SK-N-MC (cell line): ENCODE measurements at regions not wholly inside any gene's neighbourhood (a gene's known extent, or its start where the extent isn't known, plus 50 kb on each side); places are given as distances from the start of the nearest gene placed in this dataset.

Experiments
- DNase-seq: peaks from one replicate; pipeline ENCODE4 v3.0.0-alpha.2; 2011; ENCODE audit warnings: low read depth, low spot score
- H3K27ac ChIP-seq: fragments of 200-600 bp; sonication (generic); 2 replicates; pipeline ENCODE4 v1.5.1; 2016; ENCODE audit warnings: mixed run types
- H3K36me3 ChIP-seq: fragments of 200-600 bp; sonication (generic); 2 replicates; pipeline ENCODE4 v1.6.1; 2017; ENCODE audit warnings: antibody characterized with exemption, low read length, mixed read lengths; ENCODE audit not compliant: insufficient read depth
- H3K4me3 ChIP-seq: fragments of 200-600 bp; sonication (generic); 2 replicates; pipeline ENCODE4 v1.5.1; 2016
- H3K9ac ChIP-seq: fragments of 200-600 bp; sonication (generic); 2 replicates; pipeline ENCODE4 v1.8.0; 2017; ENCODE audit warnings: mixed run types, mixed read lengths; ENCODE audit not compliant: insufficient read length
- H3K9me3 ChIP-seq: fragments of 200-600 bp; sonication (generic); 2 replicates; pipeline ENCODE4 v1.6.1; 2017; ENCODE audit warnings: low read depth, mild to moderate bottlenecking, antibody characterized with exemption, low read length, moderate library complexity, mixed read lengths
- EZH2 ChIP-seq: fragments of 200-600 bp; sonication (generic); IDR thresholded peaks from one replicate; pipeline ENCODE4 v1.6.1; 2017; ENCODE audit warnings: antibody characterized with exemption
- FOXP2 ChIP-seq: optimal IDR thresholded peaks from 2 replicates; pipeline ENCODE3; 2011; ENCODE audit warnings: mild to moderate bottlenecking, moderate library complexity; ENCODE audit not compliant: insufficient read depth; ENCODE audit errors: extremely low read length, control extremely low read depth
- POLR2AphosphoS5 ChIP-seq: IDR thresholded peaks from 2 replicates; pipeline ENCODE4 v1.6.1; 2012; ENCODE audit warnings: mild to moderate bottlenecking, low read depth, low read length, borderline replicate concordance

DNA sequence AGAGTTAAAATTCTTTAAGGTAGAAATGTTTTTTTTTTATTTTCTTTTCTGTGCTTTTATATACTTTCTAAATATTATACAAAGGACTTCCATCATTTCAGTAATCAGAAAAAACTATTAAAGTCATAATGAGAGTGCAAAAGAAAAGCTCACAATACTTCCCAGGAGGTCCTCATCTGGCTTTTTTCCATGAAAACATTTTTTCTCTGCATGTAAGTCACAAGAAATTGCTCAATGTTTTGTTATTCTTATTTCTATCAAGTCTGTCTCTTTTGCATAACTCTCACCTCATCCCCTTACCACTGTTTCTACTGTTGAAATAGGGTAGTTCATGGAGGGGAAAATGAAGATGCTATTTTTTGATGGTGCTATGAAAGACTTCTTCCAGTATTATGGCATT, 375.0 kb downstream of the TMEM232 start:
- TF ChIP-seq POLR2AphosphoS5, result no peak
- no peak for TF ChIP-seq EZH2
- TF ChIP-seq FOXP2, result no peak
- no peak overlapping the region for H3K9ac ChIP-seq
- no peaks in the 10 kb centered on the region for H3K36me3 ChIP-seq
- no peaks in the 10 kb centered on the region for H3K9me3 ChIP-seq
- H3K4me3 ChIP-seq, result no peak overlapping the region
- DNase-seq, result no peak
- H3K27ac ChIP-seq, result no peak overlapping the region

DNA sequence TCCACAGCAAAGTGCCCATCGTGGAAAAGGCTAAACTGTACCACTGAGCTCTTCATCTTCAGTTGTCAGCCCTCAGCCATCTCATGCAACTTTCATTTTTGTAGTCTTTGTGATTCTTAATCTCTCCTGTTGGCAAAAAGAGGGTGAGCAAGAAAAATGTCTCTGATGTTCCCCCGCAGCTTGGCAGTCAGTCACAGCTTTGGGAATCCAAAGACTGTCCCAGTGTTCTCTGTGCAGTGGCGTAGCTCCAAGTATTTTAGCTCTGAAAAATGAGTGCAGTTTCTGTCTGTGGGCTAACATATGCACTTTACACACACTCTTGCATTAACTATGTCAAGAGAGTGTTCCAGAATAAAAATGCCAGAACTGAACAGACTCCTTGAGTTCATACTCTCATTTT, 372.2 kb downstream of the TMEM232 start:
- no peak overlapping the region for H3K27ac ChIP-seq
- DNase-seq, result no peak
- no peaks in the 10 kb centered on the region for H3K9me3 ChIP-seq
- no peaks in the 10 kb centered on the region for H3K36me3 ChIP-seq
- no peak overlapping the region for H3K9ac ChIP-seq
- TF ChIP-seq EZH2 (no peak), POLR2AphosphoS5 (no peak)
- no peak overlapping the region for H3K4me3 ChIP-seq

DNA sequence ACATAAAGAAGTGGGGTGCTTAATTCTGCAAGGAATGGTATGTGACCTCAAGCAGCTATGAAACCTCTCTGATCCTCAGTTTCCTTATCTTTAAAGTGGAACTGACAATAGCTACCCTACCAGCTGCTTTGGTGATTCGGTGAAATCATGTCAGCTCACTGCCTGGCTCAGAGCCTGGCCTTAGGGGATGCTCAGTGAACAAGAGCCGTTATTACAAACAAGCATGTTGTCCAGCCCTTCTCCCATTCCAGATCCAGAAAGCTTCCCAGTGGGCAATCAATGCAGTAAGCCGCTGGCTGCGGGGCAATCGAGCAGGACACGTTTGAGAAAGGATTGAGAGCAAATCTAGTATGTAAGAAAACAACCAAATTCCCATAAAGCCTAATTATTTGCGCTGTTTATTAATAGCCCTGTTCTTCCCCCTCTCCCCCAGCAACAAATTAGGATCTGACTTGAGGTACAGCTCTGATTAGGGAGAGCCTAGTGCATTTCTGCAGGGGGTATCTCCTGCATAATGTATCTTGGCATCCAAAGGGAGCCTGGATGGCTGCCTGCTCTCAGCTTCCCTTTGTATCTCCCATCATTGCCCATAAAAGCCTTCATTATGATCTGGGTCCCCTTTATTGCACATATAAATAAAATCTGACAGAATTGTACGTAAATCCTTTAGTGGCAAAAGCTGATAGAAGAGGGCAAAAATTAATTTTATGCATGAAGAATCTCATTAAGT, 371.4 kb downstream of the TMEM232 start:
- Histone ChIP-seq H3K27ac (no peak overlapping the region), H3K4me3 (no peak overlapping the region), H3K36me3 (no peaks in the 10 kb centered on the region), H3K9ac (no peak overlapping the region), H3K9me3 (no peaks in the 10 kb centered on the region)
- DNase-seq, result no peak
- TF ChIP-seq EZH2 (no peak), POLR2AphosphoS5 (no peak), FOXP2 (no peak)

DNA sequence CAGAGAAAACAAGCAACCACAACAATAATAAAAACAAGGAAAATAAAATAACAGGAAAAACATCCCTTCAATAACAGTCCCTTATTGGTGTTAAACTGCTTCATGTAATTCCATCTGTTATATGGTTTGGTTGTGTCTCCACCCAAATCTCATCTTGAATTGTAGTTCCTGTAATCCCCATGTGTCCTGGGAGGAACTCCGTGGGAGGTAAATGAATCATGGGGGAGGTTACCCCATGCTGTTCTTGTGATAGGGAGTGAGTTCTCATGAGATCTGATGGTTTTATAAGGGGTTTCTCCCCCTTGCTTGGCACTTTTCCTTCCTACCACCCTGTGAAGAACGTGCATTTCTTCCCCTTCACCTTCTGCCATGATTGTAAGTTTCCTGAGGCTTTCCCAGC, 369.8 kb downstream of the TMEM232 start:
- no peak overlapping the region for H3K4me3 ChIP-seq
- no peak overlapping the region for H3K27ac ChIP-seq
- TF ChIP-seq EZH2, result no peak
- TF ChIP-seq FOXP2, result no peak
- TF ChIP-seq POLR2AphosphoS5, result no peak
- no peak overlapping the region for H3K9ac ChIP-seq
- H3K36me3 ChIP-seq, result no peaks in the 10 kb centered on the region
- no peaks in the 10 kb centered on the region for H3K9me3 ChIP-seq
- no peak for DNase-seq

DNA sequence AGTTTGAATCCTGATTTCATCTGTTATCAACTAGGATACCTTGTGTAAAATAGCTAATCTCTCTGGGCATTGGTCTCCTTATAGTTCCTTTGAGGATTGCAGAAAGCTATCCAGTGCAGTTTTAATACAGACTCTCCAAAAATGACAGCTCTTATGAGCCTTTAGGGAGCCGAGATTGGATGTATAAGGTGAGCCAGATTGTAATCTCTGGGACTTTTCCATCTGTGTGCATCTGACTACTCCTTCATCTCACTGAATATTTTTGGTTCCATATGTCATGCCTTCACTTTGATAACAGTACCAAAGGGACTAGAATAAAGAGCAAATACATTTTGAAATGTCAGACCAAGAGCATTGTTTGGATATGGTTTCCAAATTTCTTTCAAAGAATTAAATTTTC, 367.2 kb downstream of the TMEM232 start:
- Histone ChIP-seq H3K27ac (no peak overlapping the region), H3K9me3 (no peaks in the 10 kb centered on the region), H3K36me3 (no peaks in the 10 kb centered on the region), H3K4me3 (no peak overlapping the region), H3K9ac (no peak overlapping the region)
- no peak for TF ChIP-seq POLR2AphosphoS5
- TF ChIP-seq EZH2, result no peak
- TF ChIP-seq FOXP2, result no peak
- DNase-seq, result no peak

DNA sequence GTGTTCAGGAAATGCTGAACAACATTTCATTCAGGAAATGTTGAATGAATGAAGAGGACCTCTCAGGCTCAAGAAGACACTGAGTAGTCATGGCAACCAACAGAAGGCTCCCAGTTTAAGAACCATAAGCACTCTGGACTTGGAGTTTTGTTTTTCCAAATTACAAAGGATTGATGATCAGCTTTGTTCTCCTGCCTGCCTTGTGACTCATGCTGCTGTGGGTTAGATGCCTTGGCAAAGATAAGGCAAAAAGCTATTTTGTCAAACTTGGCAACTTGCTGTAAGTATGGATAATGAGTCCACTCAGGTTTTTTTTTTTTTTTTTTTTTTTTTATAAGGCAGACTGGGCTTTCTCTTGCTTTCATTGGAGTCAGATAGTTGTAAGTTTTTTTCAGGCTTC, 365.0 kb downstream of the TMEM232 start:
- no peaks in the 10 kb centered on the region for H3K36me3 ChIP-seq
- H3K27ac ChIP-seq, result no peak overlapping the region
- TF ChIP-seq POLR2AphosphoS5, result no peak
- TF ChIP-seq FOXP2, result no peak
- H3K9ac ChIP-seq, result no peak overlapping the region
- H3K4me3 ChIP-seq, result no peak overlapping the region
- DNase-seq, result no peak
- H3K9me3 ChIP-seq, result no peaks in the 10 kb centered on the region

DNA sequence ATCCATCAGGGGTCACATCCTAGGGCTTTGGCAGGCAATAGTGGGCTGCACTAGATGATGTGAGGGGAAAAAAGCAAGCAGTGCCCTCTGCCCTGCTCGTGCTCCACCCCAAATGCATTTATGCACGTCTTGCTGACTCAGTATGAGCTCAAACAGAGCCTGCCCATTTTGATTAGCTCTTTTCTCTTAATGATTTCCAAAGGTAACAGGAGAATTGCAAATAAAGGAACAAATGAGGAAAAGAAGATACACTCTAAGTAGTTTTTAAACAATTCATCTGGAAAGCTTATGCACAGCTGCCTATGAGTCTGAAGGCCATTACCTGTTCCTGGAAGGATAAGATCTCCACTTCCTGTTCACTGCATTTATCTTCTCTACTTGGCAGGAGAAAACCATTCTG, 364.2 kb downstream of the TMEM232 start:
- no peak overlapping the region for H3K9ac ChIP-seq
- no peak overlapping the region for H3K27ac ChIP-seq
- DNase-seq, result no peak
- H3K36me3 ChIP-seq, result no peaks in the 10 kb centered on the region
- no peaks in the 10 kb centered on the region for H3K9me3 ChIP-seq
- TF ChIP-seq POLR2AphosphoS5 (no peak), EZH2 (no peak), FOXP2 (no peak)
- H3K4me3 ChIP-seq, result no peak overlapping the region

DNA sequence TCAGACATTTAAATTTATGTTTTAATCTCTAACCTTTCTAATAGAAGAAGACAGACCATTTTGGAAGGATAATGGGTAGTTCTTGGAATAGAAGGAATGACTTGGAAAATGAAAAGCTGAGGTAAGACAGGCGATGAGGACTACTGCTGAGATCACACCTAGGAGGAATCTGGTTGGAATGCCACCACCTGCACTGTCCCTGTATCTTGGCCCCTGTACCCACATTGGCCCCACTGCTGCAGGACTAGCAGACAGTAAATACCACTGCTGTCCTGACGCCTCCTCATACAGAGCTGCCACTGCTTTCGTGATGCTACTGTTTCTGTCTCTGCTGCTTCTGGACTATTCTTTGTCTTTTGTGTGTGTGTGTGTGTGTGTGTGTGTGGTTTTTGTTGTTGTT, 359.8 kb downstream of the TMEM232 start:
- no peak for TF ChIP-seq POLR2AphosphoS5
- TF ChIP-seq EZH2, result no peak
- TF ChIP-seq FOXP2, result no peak
- H3K9ac ChIP-seq, result no peak overlapping the region
- no peaks in the 10 kb centered on the region for H3K9me3 ChIP-seq

More for the DNA sequence above, 359.8 kb downstream of the TMEM232 start:
- H3K36me3 ChIP-seq, result no peaks in the 10 kb centered on the region
- DNase-seq, result no peak
- H3K4me3 ChIP-seq, result no peak overlapping the region
- no peak overlapping the region for H3K27ac ChIP-seq
